ENCODE measurements at regions not wholly inside any gene's neighbourhood (a gene's known extent, or its start where the extent isn't known, plus 50 kb on each side); places are given as distances from the start of the nearest gene placed in this dataset.

DNA sequence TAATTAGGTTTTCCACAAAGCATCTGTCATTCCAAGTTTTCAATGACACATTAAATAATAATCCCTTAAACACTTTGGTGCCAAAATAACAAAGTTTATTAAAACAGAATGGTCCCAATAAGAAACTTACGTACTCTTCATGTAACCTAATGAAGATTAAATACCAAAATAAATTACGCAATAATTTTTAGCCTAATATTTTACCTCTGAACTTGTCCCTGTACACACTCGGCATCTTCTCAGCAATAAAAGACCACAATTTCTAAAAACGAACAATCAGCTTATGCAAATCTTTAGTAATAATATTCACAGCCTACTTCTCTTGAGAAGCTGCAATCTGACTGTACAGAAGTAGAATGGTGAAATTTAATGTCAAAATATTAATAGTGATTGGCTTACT is 163.6 kb downstream of the ZDHHC21 start:
- TF ChIP-seq, protein P1, sequence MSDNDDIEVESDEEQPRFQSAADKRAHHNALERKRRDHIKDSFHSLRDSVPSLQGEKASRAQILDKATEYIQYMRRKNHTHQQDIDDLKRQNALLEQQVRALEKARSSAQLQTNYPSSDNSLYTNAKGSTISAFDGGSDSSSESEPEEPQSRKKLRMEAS (CRISPR knock-in tag; IDR thresholded peaks at IDR 0.05) = no peak
- no peak for TF ChIP-seq STAG1 (CRISPR knock-in tag; IDR thresholded peaks at IDR 0.05; ENCODE audit: borderline replicate concordance)

All from K562 (cell line).